Keratinocyte (primary cell): ENCODE measurements at regions not wholly inside any gene's neighbourhood (a gene's known extent, or its start where the extent isn't known, plus 50 kb on each side); places are given as distances from the start of the nearest gene placed in this dataset.

Source experiments
- DNase-seq: peaks from one replicate; pipeline ENCODE4 v3.0.0-alpha.2; 2011; ENCODE audit warnings: low read depth, missing footprints, low spot score
- FAIRE-seq: peaks from 2 replicates; lab custom pipeline; 2011; peaks lifted over from hg19 to GRCh38; lab: Jason Lieb, UNC
- H2AFZ ChIP-seq: 2 replicates; pipeline ENCODE4 v1.6.0; 2012; ENCODE audit warnings: low read length, control low read depth, inconsistent platforms; ENCODE audit not compliant: control insufficient read depth
- H3K27ac ChIP-seq: 2 replicates; pipeline ENCODE4 v1.5.1; 2011; ENCODE audit warnings: low read length; ENCODE audit not compliant: control insufficient read depth, insufficient read depth
- H3K27me3 ChIP-seq: 3 replicates; pipeline ENCODE4 v1.6.0; 2011; ENCODE audit warnings: low read length; ENCODE audit not compliant: control insufficient read depth, insufficient read depth; ENCODE audit errors: extremely low read depth
- H3K36me3 ChIP-seq, 2 experiments: 2 replicates in 1 of 2; 3 replicates in 1 of 2; pipeline ENCODE4 v1.5.1; 2011; ENCODE audit warnings: low read length in 2 of 2, mild to moderate bottlenecking in 1 of 2; ENCODE audit not compliant: control insufficient read depth in 2 of 2, insufficient read depth in 2 of 2; ENCODE audit errors: extremely low read depth in 1 of 2
- H3K4me1 ChIP-seq: 3 replicates; pipeline ENCODE4 v1.5.1; 2011; ENCODE audit warnings: low read length; ENCODE audit not compliant: control insufficient read depth, insufficient read depth; ENCODE audit errors: extremely low read depth
- H3K4me2 ChIP-seq: 3 replicates; pipeline ENCODE4 v1.6.0; 2011; ENCODE audit warnings: low read depth, low read length; ENCODE audit not compliant: control insufficient read depth, insufficient read depth; ENCODE audit errors: extremely low read depth
- H3K4me3 ChIP-seq, 3 experiments: fragments of 200-600 bp in 1 of 3; sonication (generic) in 1 of 3; 2 replicates in 2 of 3; 3 replicates in 1 of 3; pipeline ENCODE4 v1.5.1; 2011 to 2016; ENCODE audit warnings: low read length in 3 of 3, mild to moderate bottlenecking in 3 of 3, control low read depth in 2 of 3, inconsistent platforms in 1 of 3, low read depth in 1 of 3, mixed read lengths in 1 of 3, mixed run types in 1 of 3, moderate library complexity in 1 of 3; ENCODE audit not compliant: control insufficient read depth in 2 of 3, insufficient read depth in 2 of 3; ENCODE audit errors: extremely low read depth in 1 of 3
- H3K79me2 ChIP-seq: 2 replicates; pipeline ENCODE4 v1.6.0; 2012; ENCODE audit warnings: low read length; ENCODE audit not compliant: control insufficient read depth, insufficient read depth
- H3K9ac ChIP-seq: 3 replicates; pipeline ENCODE4 v1.6.0; 2011; ENCODE audit warnings: low read length; ENCODE audit not compliant: control insufficient read depth, insufficient read depth; ENCODE audit errors: extremely low read depth
- H3K9me1 ChIP-seq: 3 replicates; pipeline ENCODE4 v1.6.0; 2011; ENCODE audit warnings: low read length; ENCODE audit not compliant: control insufficient read depth, insufficient read depth; ENCODE audit errors: extremely low read depth
- H3K9me3 ChIP-seq: 2 replicates; pipeline ENCODE4 v1.5.1; 2012; ENCODE audit warnings: low read depth, low read length; ENCODE audit not compliant: control insufficient read depth
- H4K20me1 ChIP-seq: 3 replicates; pipeline ENCODE4 v1.6.0; 2011; ENCODE audit warnings: low read length; ENCODE audit not compliant: control insufficient read depth, insufficient read depth; ENCODE audit errors: extremely low read depth
- CTCF ChIP-seq, 3 experiments: IDR thresholded peaks in 1 of 3; conservative IDR thresholded peaks in 1 of 3; optimal IDR thresholded peaks in 1 of 3; 2 replicates in 2 of 3; 3 replicates in 1 of 3; pipeline versions ENCODE3 to v1.5.1; 2011; ENCODE audit warnings: low read length in 3 of 3, mild to moderate bottlenecking in 3 of 3, moderate library complexity in 2 of 3, control low read depth in 1 of 3, inconsistent platforms in 1 of 3; ENCODE audit not compliant: insufficient read depth in 2 of 3; ENCODE audit errors: extremely low read depth in 1 of 3
- EZH2 ChIP-seq: IDR thresholded peaks from one replicate; pipeline ENCODE4 v1.6.1; 2012; ENCODE audit warnings: inconsistent platforms, mild to moderate bottlenecking, low read length, moderate library complexity
- dilution Hi-C: fragments of 300-500 bp; cut with MboI; formaldehyde crosslinking; loops from one replicate; pipeline ENCODE4 v1.7.0; 2020; ENCODE audit warnings: low sequenced_read_pairs; ENCODE audit not compliant: extremely low pct_ligation_motif_present

GRCh38 chr5:6873359-6873758, 160.1 kb downstream of the TENT4A start:
- TF ChIP-seq EZH2: no peak
- TF ChIP-seq CTCF (optimal IDR thresholded peaks at IDR 0.05 in 1 of 3, IDR thresholded peaks at IDR 0.05 in 1 of 3, conservative IDR thresholded peaks at IDR 0.05 in 1 of 3; ENCODE audit: extremely low read depth in 1 of 3, insufficient read depth in 2 of 3, low read length in 3 of 3): no peak
- H3K36me3 ChIP-seq: no peaks in the 10 kb centered on the region
- peaks cover 6% of the 10 kb centered on the region for H3K9me3 ChIP-seq
- H2AFZ ChIP-seq: no peak overlapping the region
- H3K4me2 ChIP-seq: no peak overlapping the region
- peaks cover 4% of the 10 kb centered on the region for H3K4me1 ChIP-seq
- H3K79me2 ChIP-seq: no peaks in the 10 kb centered on the region
- H4K20me1 ChIP-seq: no peaks in the 10 kb centered on the region
- H3K27ac ChIP-seq: no peak overlapping the region
- no peak for DNase-seq
- H3K4me3 ChIP-seq: no peak overlapping the region
- FAIRE-seq: no peak
- dilution Hi-C loops: no loop called here
- no peaks in the 10 kb centered on the region for H3K9me1 ChIP-seq
- H3K9ac ChIP-seq: no peak overlapping the region
- H3K27me3 ChIP-seq: no peaks in the 10 kb centered on the region

GRCh38 chr5:6875376-6875775, 162.1 kb downstream of the TENT4A start:
- Histone ChIP-seq H3K4me2 (no peak overlapping the region), H2AFZ (no peak overlapping the region), H3K27me3 (no peaks in the 10 kb centered on the region), H3K9me3 (no peaks in the 10 kb centered on the region), H3K27ac (no peak overlapping the region), H4K20me1 (no peaks in the 10 kb centered on the region), H3K9me1 (no peaks in the 10 kb centered on the region), H3K9ac (no peak overlapping the region), H3K36me3 (no peaks in the 10 kb centered on the region), H3K79me2 (no peaks in the 10 kb centered on the region), H3K4me3 (no peak overlapping the region), H3K4me1 (peaks cover 4% of the 10 kb centered on the region)
- dilution Hi-C loops: no loop called here
- FAIRE-seq (no peak), DNase-seq (no peak)
- TF ChIP-seq EZH2 (no peak), CTCF (optimal IDR thresholded peaks at IDR 0.05 in 1 of 3, IDR thresholded peaks at IDR 0.05 in 1 of 3, conservative IDR thresholded peaks at IDR 0.05 in 1 of 3; ENCODE audit: extremely low read depth in 1 of 3, insufficient read depth in 2 of 3, low read length in 3 of 3) (no peak)
